ENCODE measurements at regions not wholly inside any gene's neighbourhood (a gene's known extent, or its start where the extent isn't known, plus 50 kb on each side); places are given as distances from the start of the nearest gene placed in this dataset.

- no peak for TF ChIP-seq CTCF (IDR thresholded peaks at IDR 0.05)
- no peak for TF ChIP-seq POLR2AphosphoS5 (IDR thresholded peaks at IDR 0.05)
- TF ChIP-seq POLR2A (IDR thresholded peaks at IDR 0.05): no peak
- TF ChIP-seq EP300 (IDR thresholded peaks at IDR 0.05): no peak
Measured at GRCh38 chr4:183030823-183031222, 68.2 kb upstream of the WWC2 start.

Measured in stomach (tissue), 4 donors.